HG03045 (cell line): ENCODE measurements at regions not wholly inside any gene's neighbourhood (a gene's known extent, or its start where the extent isn't known, plus 50 kb on each side); places are given as distances from the start of the nearest gene placed in this dataset.

Experiments used
- ATAC-seq: cut with Tn5 transposase; IDR thresholded peaks from one replicate; pipeline ENCODE4 v1.9.1; 2021; ENCODE audit warnings: mild to moderate bottlenecking, moderate library complexity; ENCODE audit not compliant: unreplicated experiment

- no peak for ATAC-seq
Observed at GRCh38 chrX:39519566-39520301, 578.0 kb downstream of the BCOR start.

GRCh38 chrX:39525758-39526157 lies 572.0 kb downstream of the BCOR start:
- no peak for ATAC-seq

- no peak for ATAC-seq
Observed at GRCh38 chrX:39527025-39527424, 570.7 kb downstream of the BCOR start.

GRCh38 chrX:39528161-39528916 lies 569.4 kb downstream of the BCOR start:
- no peak for ATAC-seq

GRCh38 chrX:39532761-39533160 lies 565.0 kb downstream of the BCOR start:
- ATAC-seq: no peak

GRCh38 chrX:39534949-39535348 lies 562.8 kb downstream of the BCOR start:
- ATAC-seq: no peak

- no peak for ATAC-seq
Observed at GRCh38 chrX:39536211-39536610, 561.5 kb downstream of the BCOR start.

- no peak for ATAC-seq
Observed at GRCh38 chrX:39541881-39542280, 555.9 kb downstream of the BCOR start.

GRCh38 chrX:39542316-39542715 lies 555.4 kb downstream of the BCOR start:
- no peak for ATAC-seq

- ATAC-seq: no peak
Observed at GRCh38 chrX:39550795-39551361, 546.9 kb downstream of the BCOR start.

- no peak for ATAC-seq
Observed at GRCh38 chrX:39551762-39552161, 546.0 kb downstream of the BCOR start.

GRCh38 chrX:39555431-39555830 lies 542.3 kb downstream of the BCOR start:
- no peak for ATAC-seq

- ATAC-seq: no peak
Observed at GRCh38 chrX:39556056-39556455, 541.7 kb downstream of the BCOR start.

GRCh38 chrX:39559229-39559628 lies 538.5 kb downstream of the BCOR start:
- ATAC-seq: no peak

- no peak for ATAC-seq
Observed at GRCh38 chrX:39560271-39560670, 537.5 kb downstream of the BCOR start.

- no peak for ATAC-seq
Observed at GRCh38 chrX:39563178-39563577, 534.6 kb downstream of the BCOR start.

GRCh38 chrX:39564751-39565150 lies 533.0 kb downstream of the BCOR start:
- no peak for ATAC-seq

- no peak for ATAC-seq
Observed at GRCh38 chrX:39574178-39574577, 523.6 kb downstream of the BCOR start.

- no peak for ATAC-seq
Observed at GRCh38 chrX:39576041-39576872, 521.5 kb downstream of the BCOR start.

GRCh38 chrX:39577206-39577984 lies 520.4 kb downstream of the BCOR start:
- no peak for ATAC-seq
